Pancreas (tissue), 10 donors: ENCODE measurements at regions not wholly inside any gene's neighbourhood (a gene's known extent, or its start where the extent isn't known, plus 50 kb on each side); places are given as distances from the start of the nearest gene placed in this dataset.

Source experiments
- ATAC-seq, 4 donors: fragments of 200-7000 bp; cut with Tn5 transposase; one replicate each; pipeline versions ENCODE4 v1.8.0 to v1.9.1; 2020; ENCODE audit warnings: mild to moderate bottlenecking in 4 of 4, moderate library complexity in 4 of 4
- DNase-seq, 6 donors: peaks; one replicate each; pipeline ENCODE4 v3.0.0-alpha.2; 2020
- FAIRE-seq: peaks from 2 replicates; lab custom pipeline; 2012; peaks lifted over from hg19 to GRCh38; lab: Jason Lieb, UNC
- H3K27ac ChIP-seq, 4 donors: fragments of 200-600 bp; sonication (generic); 1 replicate in 3 of 4; 2 replicates in 1 of 4; pipeline versions ENCODE4 v1.5.0 to v1.8.0; 2020
- H3K27me3 ChIP-seq, 4 donors: fragments of 200-600 bp; one replicate each; pipeline ENCODE4 v1.8.0; 2021
- H3K36me3 ChIP-seq, 3 donors: fragments of 200-600 bp; sonication (generic) in 1 of 3; one replicate each; pipeline versions ENCODE4 v1.5.0 to v1.8.0; 2020 to 2021
- H3K4me1 ChIP-seq, 3 donors: fragments of 200-600 bp; one replicate each; pipeline ENCODE4 v1.8.0; 2021
- H3K4me3 ChIP-seq, 4 donors: fragments of 200-600 bp; sonication (generic) in 2 of 4; one replicate each; pipeline versions ENCODE4 v1.5.0 to v1.8.0; 2020 to 2021
- H3K9me3 ChIP-seq, 4 donors: fragments of 200-600 bp; one replicate each; pipeline ENCODE4 v1.8.0; 2021
- CTCF ChIP-seq, 4 donors: fragments of 200-600 bp; sonication (generic) in 3 of 4; IDR thresholded peaks; one replicate each; pipeline versions ENCODE4 v1.5.0 to v1.8.0; 2021; ENCODE audit warnings: antibody characterized with exemption in 4 of 4
- WGBS, 2 donors: extraction: QIAGEN DNeasy Blood & Tissue Kit; methylation state at CpG; one replicate each; pipeline ENCODE4 v1.1.7; 2013; 5-methylcytosine and 5-hydroxymethylcytosine counted together
- intact Hi-C, 3 donors: fragments of 100-400 bp; cut with DNase I; formaldehyde crosslinking; loops; one replicate each; pipeline versions ENCODE4 v1.11.1 to v1.14.2; 2022
- donor health status: healthy with polysubstance abuse.
- donor health status: DM: no; HTN: no; CAD: no; lungs with moderate emphysema.
- donor health status: DM: no; HTN: no; CAD: no.
- donor health status: control.
- donor health status: control.
- donor health status: Bipolar disorder and iron deficiency.
- donor health status: DM: yes; HTN: yes; CAD: no.
- donor health status: DM: no; HTN: no; CAD: no.
- donor health status: DM: no; HTN: no; CAD: no.
- donor health status: DM: yes; HTN: yes; CAD: no.

GRCh38 chr4:159495515-159496236, 392.8 kb downstream of the RAPGEF2 start:
- intact Hi-C loops: no loop called here
- no peak overlapping the region for H3K27ac ChIP-seq
- no peaks in the 10 kb centered on the region for H3K27me3 ChIP-seq
- no peak for FAIRE-seq
- H3K4me1 ChIP-seq: peaks cover 0 to 5% (median 0%) of the 10 kb centered on the region in 3 donors
- 62 to 69% methylated on average over 2 of the region's 2 CpGs for WGBS, 2 donors
- no peaks in the 10 kb centered on the region for H3K36me3 ChIP-seq
- TF ChIP-seq CTCF (IDR thresholded peaks at IDR 0.05): no peak
- no peaks in the 10 kb centered on the region for H3K9me3 ChIP-seq
- no peak overlapping the region for H3K4me3 ChIP-seq
- peak in 1 of 6 donors; percentile 16 for DNase-seq
- peak in 3 of 4 donors; percentile 30 to 75 (median 65) for ATAC-seq

- no peak overlapping the region for H3K4me3 ChIP-seq
- no peaks in the 10 kb centered on the region for H3K36me3 ChIP-seq
- no peaks in the 10 kb centered on the region for H3K9me3 ChIP-seq
- TF ChIP-seq CTCF (IDR thresholded peaks at IDR 0.05): no peak
- FAIRE-seq (no peak), DNase-seq (no peak), ATAC-seq (no peak)
- intact Hi-C loops: no loop called here
- no peak overlapping the region for H3K27ac ChIP-seq
- no peaks in the 10 kb centered on the region for H3K27me3 ChIP-seq
- H3K4me1 ChIP-seq: peaks cover 0 to 5% (median 0%) of the 10 kb centered on the region in 3 donors
- 80 to 96% methylated on average over 1 of the region's 1 CpG for WGBS, 2 donors
These were observed 393.4 kb downstream of the RAPGEF2 start for GRCh38 chr4:159496248-159496647.

GRCh38 chr4:159497936-159498335, 395.1 kb downstream of the RAPGEF2 start:
- Histone ChIP-seq H3K4me3 (no peak overlapping the region), H3K9me3 (no peaks in the 10 kb centered on the region), H3K4me1 (peaks cover 0 to 5% (median 0%) of the 10 kb centered on the region in 3 donors), H3K27ac (no peak overlapping the region), H3K27me3 (no peaks in the 10 kb centered on the region), H3K36me3 (no peaks in the 10 kb centered on the region)
- DNase-seq (no peak), ATAC-seq (peak in 1 of 4 donors; percentile 13), FAIRE-seq (no peak)
- WGBS, 2 donors: 81% methylated on average over 2 of the region's 2 CpGs
- intact Hi-C loops: no loop called here
- TF ChIP-seq CTCF (IDR thresholded peaks at IDR 0.05): no peak

GRCh38 chr4:159498446-159499115, 395.7 kb downstream of the RAPGEF2 start:
- H3K27ac ChIP-seq: no peak overlapping the region
- TF ChIP-seq CTCF (IDR thresholded peaks at IDR 0.05): no peak
- peaks cover 0 to 5% (median 0%) of the 10 kb centered on the region in 3 donors for H3K4me1 ChIP-seq
- FAIRE-seq (no peak), DNase-seq (peak in 2 of 6 donors; percentile 7 to 26), ATAC-seq (peak; percentile 20 to 64 (median 50))
- WGBS, 2 donors: 43 to 52% methylated on average over 5 of the region's 5 CpGs
- no peaks in the 10 kb centered on the region for H3K27me3 ChIP-seq
- H3K36me3 ChIP-seq: no peaks in the 10 kb centered on the region
- no peaks in the 10 kb centered on the region for H3K9me3 ChIP-seq
- no peak overlapping the region for H3K4me3 ChIP-seq
- intact Hi-C loops: no loop called here

- 77 to 91% methylated on average over 2 of the region's 2 CpGs for WGBS, 2 donors
- Histone ChIP-seq H3K36me3 (no peaks in the 10 kb centered on the region), H3K27me3 (no peaks in the 10 kb centered on the region), H3K4me3 (no peak overlapping the region), H3K4me1 (peaks cover 0 to 3% (median 0%) of the 10 kb centered on the region in 3 donors), H3K9me3 (no peaks in the 10 kb centered on the region), H3K27ac (no peak overlapping the region)
- FAIRE-seq: no peak
- no peak for DNase-seq
- intact Hi-C loops: no loop called here
- no peak for TF ChIP-seq CTCF (IDR thresholded peaks at IDR 0.05)
- ATAC-seq: no peak
These were observed 398.0 kb downstream of the RAPGEF2 start for GRCh38 chr4:159500861-159501260.
